C4-2B (cell line): ENCODE measurements at regions not wholly inside any gene's neighbourhood (a gene's known extent, or its start where the extent isn't known, plus 50 kb on each side); places are given as distances from the start of the nearest gene placed in this dataset.

ENCODE experiments used
- H3K27ac ChIP-seq: fragments of 450-650 bp; 2 replicates; pipeline ENCODE4 v1.5.1; 2017
- CTCF ChIP-seq: fragments of 450-650 bp; conservative IDR thresholded peaks from 2 replicates; pipeline ENCODE4 v1.5.1; 2017; ENCODE audit warnings: mild to moderate bottlenecking
- ZFX ChIP-seq: fragments of 450-650 bp; IDR thresholded peaks from 2 replicates; pipeline ENCODE4 v1.6.1; 2017

- no peak overlapping the region for H3K27ac ChIP-seq
- TF ChIP-seq CTCF (no peak), ZFX (no peak)
Measured at GRCh38 chr7:33789871-33790630, 115.3 kb upstream of the BMPER start.

- TF ChIP-seq CTCF (no peak), ZFX (no peak)
- H3K27ac ChIP-seq, result no peak overlapping the region
Measured at GRCh38 chr7:33790746-33791145, 114.6 kb upstream of the BMPER start.

- no peak overlapping the region for H3K27ac ChIP-seq
- TF ChIP-seq ZFX, result no peak
- no peak for TF ChIP-seq CTCF
Measured at GRCh38 chr7:33792041-33792440, 113.3 kb upstream of the BMPER start.

GRCh38 chr7:33792547-33793105 lies 112.7 kb upstream of the BMPER start:
- no peak for TF ChIP-seq ZFX
- no peak for TF ChIP-seq CTCF
- H3K27ac ChIP-seq, result no peak overlapping the region

GRCh38 chr7:33793616-33794015 lies 111.7 kb upstream of the BMPER start:
- no peak overlapping the region for H3K27ac ChIP-seq
- TF ChIP-seq CTCF (no peak), ZFX (no peak)

GRCh38 chr7:33794419-33794818 lies 110.9 kb upstream of the BMPER start:
- no peak overlapping the region for H3K27ac ChIP-seq
- TF ChIP-seq CTCF (no peak), ZFX (no peak)

- no peak overlapping the region for H3K27ac ChIP-seq
- TF ChIP-seq ZFX, result no peak
- no peak for TF ChIP-seq CTCF
Measured at GRCh38 chr7:33794959-33795358, 110.4 kb upstream of the BMPER start.
